Ramos (cell line): ENCODE measurements at regions not wholly inside any gene's neighbourhood (a gene's known extent, or its start where the extent isn't known, plus 50 kb on each side); places are given as distances from the start of the nearest gene placed in this dataset.
"Not testable (repeated sequence)": the region's sequence is repeated elsewhere in the genome, so short reads cannot be mapped to it uniquely, and the experiment has no call there.

Source experiments
- in situ Hi-C: fragments of 300-500 bp; cut with MboI; formaldehyde crosslinking; loops from one replicate; pipeline ENCODE4 v1.14.3; 2022; ENCODE audit warnings: low sequenced_read_pairs; ENCODE audit not compliant: unreplicated experiment

DNA sequence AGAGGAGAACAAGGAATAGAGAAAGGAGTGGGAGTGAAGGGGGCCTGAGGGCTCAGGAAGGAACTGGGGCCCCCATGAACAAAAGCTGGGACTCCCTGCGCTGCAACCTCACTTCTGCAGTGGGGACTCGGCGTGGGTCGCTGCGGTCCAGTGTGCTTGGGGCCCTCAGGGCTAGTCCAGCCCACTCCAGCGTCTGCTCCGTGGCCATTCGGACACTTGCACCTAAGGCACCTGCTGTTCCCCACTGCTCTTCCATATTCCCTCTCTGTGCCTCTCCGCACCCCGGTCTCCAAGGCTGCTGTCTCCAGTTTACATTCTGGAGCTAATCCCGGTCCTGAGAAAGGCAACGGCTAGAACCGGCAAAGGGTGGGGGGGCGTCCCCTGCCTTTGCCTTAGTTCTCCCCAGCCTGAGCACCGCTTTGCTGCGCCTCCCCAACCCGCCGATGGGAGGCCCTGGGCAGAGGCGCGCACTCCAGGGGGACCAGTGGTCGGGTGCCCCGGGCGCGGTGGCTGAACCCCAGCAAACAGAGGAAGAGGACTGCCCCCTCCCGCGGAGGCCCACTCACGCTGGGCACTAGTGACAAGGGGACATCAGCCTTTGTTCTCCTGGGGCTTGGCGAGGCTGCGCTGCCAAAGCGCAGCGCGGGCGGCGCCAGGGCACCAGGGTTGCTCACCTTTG, 327.7 kb upstream of the F9 start:
- in situ Hi-C loops, result no loop called here

DNA sequence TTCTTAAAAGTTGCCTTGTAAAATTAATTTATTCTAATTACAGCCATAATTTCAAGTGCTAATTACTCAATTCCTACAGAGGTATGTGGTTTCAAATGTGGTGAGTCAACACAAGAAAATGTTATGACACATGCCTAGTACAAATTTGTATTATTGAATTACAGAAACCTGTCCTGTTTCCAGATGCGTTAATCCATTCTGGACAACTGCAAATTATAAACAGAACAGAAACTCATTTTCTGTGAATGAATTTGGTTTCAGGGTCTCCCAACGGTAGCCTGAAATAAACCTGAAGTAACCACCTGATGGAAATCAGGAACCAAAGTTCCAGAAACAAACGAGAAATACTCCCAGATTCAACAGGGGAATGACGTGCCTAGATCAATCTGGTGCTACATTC, 328.6 kb upstream of the F9 start:
- in situ Hi-C loops, result no loop called here

DNA sequence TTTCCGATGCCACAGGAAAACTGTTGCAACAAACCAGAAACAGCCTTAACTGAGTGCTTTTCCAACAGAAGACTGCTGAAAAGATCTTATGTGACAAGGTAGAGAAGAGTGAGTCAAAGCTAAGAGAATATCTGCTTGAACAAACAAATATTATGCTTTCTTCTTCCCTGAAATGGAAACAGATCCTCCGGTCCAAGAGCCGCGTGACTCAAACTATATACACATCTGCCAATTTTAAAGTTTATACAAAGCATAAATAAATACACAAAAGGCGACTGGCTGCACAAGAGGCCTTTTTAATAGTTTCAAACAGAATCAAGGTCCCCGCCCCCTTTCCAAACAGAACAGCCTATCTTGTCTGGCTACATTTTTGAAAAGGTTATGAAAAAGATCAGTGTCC, 329.7 kb upstream of the F9 start:
- in situ Hi-C loops, result no loop called here

DNA sequence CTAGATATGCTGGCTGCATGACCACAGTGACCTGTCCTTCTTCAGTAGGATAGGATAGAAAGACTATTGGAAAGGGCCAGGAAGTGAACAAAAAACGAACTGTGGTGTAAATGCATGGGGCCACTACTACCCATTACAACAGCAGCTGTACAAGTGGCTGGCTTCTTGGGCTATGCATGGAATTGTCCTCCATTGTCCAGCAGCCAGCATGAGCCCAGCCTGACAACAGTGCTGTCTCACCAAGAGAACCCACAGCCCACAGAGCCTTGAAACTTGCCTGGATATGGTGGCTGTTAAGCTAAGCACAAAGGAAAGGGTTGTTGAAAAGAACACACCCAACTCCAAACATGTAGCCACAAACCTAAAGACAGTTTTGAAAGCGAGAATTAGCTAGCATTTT, 330.2 kb upstream of the F9 start:
- in situ Hi-C loops, result no loop called here

DNA sequence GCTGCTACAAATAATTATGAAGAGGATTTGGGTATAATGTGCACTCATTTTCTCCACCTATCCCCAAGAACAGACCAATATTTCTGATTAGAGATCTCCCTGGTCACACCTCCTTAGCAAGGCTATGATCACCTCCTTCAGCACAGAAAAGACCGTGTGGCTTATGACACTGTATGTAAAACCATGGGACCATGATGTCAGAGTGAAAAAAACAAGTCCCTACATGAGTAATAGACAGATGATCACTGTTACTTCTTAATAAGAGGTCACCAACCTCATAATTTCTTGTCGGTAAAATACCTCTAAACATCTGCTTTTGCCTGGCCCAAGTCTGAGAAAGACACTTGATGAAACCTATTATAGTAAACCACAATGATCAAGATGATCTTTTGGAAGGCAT, 330.6 kb upstream of the F9 start:
- in situ Hi-C loops, result no loop called here

DNA sequence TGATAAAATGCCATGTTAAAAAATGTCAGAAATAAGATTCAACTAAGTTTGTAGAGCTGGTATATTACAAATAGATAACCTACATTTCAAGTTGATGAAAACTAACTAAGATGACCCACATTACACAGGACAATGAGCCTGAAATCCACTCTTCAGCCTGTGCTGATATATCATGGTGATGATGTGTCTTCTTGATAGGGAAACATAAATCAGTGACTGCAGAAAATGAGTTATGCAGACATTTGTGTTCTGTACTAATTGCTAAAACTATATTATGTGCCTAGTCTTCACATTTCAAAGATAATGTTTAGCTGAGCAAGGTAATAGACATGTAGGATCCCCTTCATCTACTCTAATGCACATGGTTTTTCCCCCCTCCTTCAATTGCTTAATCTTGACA, 331.6 kb upstream of the F9 start:
- in situ Hi-C loops, result no loop called here

DNA sequence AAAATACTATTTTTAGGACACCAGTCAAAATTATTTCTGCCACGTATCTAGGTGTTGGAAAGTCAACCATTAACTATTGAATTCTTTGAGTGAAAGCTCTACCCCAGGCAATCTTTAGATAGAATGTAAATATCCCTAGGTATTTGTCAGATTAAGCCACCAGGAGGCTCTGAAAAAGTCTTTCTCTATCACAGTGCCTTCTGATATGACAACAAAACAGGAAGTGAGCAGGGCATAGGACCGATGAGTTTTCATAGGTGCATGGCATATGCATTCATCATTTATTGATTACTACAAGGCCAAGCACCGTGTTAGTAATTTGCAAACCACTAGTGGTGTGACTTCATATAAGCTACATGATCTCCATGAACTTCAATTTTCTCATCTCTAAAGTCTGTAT, 333.6 kb upstream of the F9 start:
- in situ Hi-C loops, result no loop called here

DNA sequence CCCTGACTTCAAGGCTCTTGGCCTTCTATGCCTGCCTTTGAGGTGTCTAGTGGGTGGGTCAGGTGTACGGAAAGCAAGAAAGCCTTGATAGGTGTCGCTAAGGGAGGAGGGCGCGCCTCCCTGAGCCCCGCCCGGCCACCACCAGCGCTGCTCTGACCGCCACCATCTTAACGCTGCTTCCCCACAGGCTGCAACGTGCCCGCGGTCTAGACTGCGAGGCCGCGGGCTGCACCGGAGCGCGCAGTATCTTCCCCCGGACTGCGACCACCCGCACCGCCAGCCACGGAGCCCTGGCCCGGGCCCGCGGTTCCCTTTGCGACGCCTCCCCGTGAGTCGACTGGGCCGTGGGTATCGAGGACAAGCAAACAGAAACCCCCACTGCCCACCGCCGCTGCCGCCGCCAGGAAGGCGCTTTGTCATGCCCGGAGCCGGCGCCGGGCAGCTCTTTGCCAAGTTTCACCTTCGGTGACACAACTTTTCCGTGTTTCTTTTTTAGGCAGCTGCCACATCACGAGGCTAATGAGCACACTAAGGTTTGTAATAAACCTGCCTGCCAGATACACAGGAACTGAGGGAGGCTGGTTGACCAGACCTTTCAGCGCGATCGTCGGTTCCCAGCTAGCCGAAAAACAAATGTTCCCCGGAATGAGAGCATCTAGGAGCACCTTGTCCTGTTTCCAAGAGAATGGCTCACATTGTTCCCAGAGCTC, 335.8 kb upstream of the F9 start:
- in situ Hi-C loops, result no loop called here

DNA sequence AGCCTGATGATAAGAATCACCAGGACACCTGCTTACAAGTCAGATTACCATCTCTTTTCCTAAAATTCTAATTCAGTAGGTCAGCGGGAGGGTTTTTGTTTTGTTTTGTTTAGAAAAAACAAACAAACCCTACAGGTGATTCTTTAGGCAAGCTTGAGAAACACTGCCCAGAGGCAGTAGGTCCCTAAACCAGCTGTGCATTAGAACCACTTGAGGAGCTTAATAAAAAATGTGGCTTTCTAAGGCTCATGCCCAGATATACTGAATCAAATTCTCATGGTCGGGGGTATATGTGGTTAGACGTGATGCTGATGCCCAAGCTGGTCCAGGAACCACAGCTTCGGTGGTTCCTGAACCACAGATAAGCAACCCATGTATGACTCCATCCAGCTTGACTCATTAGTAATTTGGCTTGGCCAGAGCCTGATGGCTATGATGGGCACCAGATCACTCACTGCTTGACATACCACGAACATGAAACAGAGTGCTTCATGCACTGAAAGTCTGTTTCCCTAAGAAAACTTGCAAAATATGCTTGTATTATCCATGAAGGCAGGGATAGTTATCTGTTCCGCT, 338.1 kb upstream of the F9 start:
- in situ Hi-C loops, result no loop called here

DNA sequence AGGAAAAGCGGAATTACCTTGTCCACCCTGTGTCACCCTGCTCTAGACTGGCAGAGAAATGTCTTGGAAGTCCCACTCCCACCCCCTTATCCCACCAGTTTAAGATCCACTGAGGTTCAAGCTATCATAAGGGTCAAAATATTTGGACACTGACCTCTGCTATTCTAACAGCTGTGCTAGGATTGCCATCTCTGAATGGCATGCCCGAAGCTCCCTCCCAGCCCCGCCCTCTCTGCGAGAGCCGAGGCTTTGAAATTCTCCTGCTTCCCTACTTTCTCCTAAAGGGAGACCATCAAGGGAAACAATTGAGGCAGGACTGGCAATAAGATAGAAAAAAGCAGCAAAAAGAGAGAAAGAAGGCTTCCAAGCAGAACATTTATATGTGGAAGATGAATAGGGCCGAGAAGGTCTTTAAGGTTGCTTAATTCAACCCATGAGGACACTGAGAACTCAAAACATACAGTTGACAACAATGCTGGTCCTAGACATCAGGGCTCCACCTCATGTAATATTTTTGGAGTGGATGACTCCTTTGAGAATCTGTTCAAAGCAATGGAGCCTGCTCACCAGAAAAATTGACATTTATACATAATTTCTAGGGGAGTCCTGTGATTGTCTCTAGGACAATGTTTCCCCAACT, 338.7 kb upstream of the F9 start:
- in situ Hi-C loops, result no loop called here

DNA sequence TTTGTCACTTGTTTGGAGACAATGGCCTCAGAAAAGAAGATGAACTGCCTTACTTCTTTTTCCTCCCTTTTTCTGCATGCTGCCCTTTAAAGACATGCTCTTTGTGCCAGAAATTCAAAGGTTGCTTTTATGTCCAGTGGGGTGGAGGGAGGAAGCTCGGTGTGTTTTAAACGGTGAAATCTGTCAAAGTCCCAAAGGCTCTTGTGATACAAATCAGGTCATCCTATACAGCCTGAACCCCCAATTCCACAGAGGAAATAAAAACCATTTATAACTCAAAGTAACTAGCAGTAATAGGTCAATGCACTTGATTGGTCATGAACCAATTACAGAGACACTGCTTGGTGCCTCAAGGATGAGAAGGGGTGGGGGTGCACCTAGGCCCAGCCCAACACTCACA, 339.3 kb upstream of the F9 start:
- in situ Hi-C loops, result no loop called here

DNA sequence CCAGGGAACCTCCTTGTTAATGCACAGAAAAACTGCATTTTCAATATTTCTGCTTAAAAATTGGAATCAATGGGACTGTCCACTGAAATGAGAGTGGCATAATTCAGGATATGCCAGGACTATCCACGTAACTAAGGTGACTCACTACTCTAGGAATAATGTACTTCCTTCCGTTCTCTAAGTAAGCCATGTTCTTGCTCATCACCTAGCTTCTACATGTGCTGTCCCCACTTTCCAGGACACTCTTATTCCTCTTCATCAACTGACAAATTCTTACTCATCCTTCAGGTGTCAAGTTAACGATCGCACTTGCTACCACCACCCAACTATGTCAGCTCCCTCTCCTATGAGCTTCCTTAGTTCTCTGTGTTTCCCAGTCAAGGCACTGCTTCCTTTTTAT, 342.8 kb upstream of the F9 start:
- in situ Hi-C loops, result no loop called here

DNA sequence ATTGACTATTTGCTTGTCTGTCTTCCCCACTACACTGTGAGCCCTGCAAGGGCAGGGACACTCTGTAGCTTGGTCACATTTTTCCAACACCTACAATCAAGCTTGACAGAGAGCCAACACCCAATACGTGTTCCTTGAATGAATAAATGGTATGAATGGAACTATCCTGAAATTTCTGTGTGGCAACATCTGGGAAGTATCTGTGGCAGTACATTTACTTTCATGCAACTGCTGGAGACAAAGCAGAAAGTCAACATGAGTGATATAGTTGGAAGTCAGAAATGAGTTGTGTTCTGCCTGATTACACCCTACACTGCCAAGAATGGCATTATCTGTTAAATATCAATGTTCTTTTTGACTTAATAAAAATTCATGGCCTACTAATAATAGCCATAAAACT, 343.5 kb upstream of the F9 start:
- in situ Hi-C loops, result no loop called here

DNA sequence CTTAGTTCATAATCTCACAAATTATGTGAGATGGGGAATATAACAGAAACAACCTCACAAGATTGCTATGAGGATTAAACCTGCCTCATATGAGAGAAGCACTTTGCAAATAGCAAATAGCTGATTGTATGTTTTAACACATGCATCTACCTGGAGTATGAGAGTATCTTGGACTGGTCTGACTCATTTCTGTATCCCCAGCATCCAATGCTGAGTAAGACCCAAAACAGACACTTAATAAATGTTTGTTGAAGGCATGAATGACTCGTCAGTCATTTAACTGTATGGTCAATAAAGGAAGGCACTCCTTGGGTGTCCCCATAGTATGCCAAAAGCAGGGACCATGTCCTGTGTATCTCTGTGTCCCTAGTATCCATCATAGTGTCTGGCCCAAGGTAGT, 350.9 kb upstream of the F9 start:
- in situ Hi-C loops, result no loop called here

DNA sequence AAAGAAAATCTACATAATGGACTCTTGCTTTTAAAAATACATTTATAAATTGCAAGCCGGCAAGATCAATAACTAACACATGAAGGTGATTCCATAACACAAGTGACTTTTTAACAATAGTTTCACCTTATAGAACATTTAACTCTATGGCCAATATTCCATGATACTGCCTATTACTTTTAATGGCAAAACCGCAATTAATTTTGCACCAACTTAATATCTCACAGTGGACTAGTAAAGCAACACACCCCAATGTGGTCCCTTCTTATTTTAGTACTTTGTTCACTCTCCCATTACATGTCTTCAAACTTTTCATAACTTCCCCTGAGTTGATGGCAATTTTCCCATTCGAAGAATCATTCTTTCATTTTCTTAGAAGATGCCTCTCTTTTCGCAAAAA, 351.6 kb upstream of the F9 start:
- in situ Hi-C loops, result no loop called here

DNA sequence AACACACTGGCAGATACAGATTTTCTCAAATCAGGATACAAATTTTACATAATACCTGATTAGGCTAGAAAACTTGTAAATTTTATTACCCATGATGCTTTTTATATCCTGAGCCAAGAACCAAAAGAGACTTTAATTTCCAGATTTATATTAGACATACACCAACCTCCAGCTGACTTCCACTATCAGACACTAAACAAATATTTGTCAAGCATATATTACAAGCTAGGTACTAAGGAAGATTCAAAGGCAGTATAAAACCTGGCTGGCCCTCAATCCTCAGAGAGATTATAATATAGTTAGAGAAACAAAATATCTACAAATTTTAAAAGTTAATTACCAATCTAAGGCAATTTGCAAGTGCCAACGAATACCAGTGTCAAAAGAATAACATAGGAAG, 357.8 kb upstream of the F9 start:
- in situ Hi-C loops, result no loop called here

DNA sequence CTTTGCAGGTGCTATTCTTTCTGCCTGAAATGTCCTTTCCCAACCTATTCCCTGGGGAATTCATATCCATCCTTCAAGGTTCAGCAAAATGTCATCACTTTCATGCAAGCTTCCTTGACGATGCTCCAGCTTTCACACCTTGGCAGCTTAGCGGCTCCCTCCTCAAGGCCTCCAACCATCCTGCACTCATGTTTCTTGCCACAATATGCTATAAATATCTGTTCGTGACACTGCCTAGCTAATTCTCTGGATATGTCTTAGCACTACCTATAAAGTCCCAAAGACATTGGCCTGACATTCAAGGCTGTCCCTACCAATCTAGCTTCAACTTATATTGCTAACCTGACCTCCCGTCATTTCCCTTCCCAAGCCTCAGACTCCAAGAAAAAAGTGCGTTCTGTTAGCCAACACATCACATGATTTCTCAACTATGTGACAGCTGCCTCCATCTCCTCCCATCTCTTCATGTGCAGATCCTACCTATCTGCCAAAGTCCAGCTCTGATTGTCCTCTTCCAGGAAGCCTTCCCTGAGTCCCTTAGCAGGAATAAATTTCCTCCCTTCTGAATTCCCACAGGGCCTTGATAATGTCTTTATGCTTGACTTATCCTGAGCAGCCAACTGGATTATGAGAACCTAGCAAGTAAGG, 359.9 kb upstream of the F9 start:
- in situ Hi-C loops, result no loop called here

DNA sequence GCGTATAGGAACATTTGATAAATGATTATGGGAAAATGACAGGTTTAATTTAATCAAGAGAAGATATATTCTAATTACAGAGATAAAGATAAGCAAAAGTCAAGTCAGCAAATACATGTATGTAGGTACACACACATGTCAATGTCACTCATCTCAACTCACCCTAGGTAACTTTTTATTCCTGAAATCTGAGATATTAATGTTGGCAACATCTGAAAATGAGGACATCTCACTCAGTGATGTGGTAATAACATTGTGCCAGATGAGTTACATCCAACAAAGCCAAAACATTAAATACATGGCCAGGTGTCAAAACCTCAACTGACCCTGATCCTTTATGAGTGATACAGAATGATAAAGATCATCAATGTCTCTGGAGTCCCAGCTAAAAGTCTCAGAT, 363.3 kb upstream of the F9 start:
- in situ Hi-C loops, result no loop called here

DNA sequence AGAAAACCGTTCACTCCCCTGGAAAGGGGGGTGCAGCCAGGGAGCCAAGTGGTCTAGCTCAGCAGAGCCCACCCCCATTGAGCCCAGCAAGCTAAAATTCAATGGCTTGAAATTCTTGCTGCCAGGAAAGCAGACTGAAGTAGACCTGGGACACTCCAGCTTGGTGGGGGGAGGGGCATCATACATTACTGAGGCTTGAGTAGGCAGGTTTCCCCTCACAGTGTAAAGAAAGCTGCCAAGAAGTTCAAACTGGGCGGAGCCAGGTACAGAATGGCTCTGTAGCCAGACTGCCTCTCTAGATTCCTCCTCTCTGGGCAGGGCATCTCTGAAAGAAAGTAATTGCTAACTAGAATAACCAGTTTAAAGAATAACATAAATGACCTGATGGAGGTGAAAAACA, 372.3 kb upstream of the F9 start:
- in situ Hi-C loops, result no loop called here

DNA sequence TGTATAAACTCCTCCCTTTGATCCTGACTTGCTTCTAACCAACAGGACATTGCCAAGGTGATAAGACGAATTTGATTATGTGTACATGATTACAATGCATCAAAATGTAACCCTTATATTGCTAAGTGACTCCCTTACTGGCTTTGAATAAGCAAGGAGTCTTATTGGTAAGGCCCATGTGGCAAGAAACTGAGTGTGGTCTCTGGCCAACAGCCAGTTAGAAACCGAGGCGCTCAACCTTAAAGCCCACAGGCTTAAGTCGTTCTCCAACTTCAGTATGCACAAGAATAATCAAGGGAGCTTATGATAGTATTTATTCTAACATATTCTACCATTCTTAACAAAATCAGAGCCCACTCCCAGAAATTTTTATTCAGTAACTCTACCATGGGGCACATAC, 374.2 kb upstream of the F9 start:
- in situ Hi-C loops, result no loop called here

DNA sequence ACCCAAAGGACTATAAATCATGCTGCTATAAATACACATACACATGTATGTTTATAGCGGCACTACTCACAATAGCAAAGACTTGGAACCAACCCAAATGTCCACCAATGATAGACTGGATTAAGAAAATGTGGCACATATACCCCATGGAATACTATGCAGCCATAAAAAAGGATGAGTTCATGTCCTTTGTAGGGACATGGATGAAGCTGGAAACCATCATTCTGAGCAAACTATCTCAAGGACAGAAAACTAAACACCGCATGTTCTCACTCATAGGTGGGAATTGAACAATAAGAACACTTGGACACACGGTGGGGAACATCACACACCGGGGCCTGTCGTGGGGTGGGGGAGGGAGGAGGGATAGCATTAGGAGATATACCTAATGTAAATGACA, 383.9 kb upstream of the F9 start:
- in situ Hi-C loops, result not testable (repeated sequence)
